Parathyroid adenoma (tissue), 2 donors: ENCODE measurements at regions not wholly inside any gene's neighbourhood (a gene's known extent, or its start where the extent isn't known, plus 50 kb on each side); places are given as distances from the start of the nearest gene placed in this dataset.
"Not testable (repeated sequence)": the region's sequence is repeated elsewhere in the genome, so short reads cannot be mapped to it uniquely, and the experiment has no call there.

Experiments used
- H2AFZ ChIP-seq: fragments of 300-600 bp; sonication (generic); one replicate; pipeline ENCODE4 v1.7.0; 2017; ENCODE audit warnings: antibody characterized with exemption, mild to moderate bottlenecking
- H3K27ac ChIP-seq: fragments of 300-600 bp; sonication (generic); one replicate; pipeline ENCODE4 v1.7.0; 2017
- H3K27me3 ChIP-seq: fragments of 300-600 bp; sonication (generic); one replicate; pipeline ENCODE4 v1.7.0; 2017; ENCODE audit warnings: low read length; ENCODE audit not compliant: control insufficient read depth, insufficient read depth
- H3K36me3 ChIP-seq: fragments of 300-600 bp; sonication (generic); one replicate; pipeline ENCODE4 v1.7.0; 2017; ENCODE audit warnings: low read length; ENCODE audit not compliant: control insufficient read depth, insufficient read depth
- H3K4me1 ChIP-seq: fragments of 300-600 bp; sonication (generic); one replicate; pipeline ENCODE4 v1.7.0; 2017; ENCODE audit warnings: control low read depth
- H3K4me2 ChIP-seq: fragments of 300-600 bp; sonication (generic); one replicate; pipeline ENCODE4 v1.7.0; 2017; ENCODE audit warnings: low read length
- H3K4me3 ChIP-seq: fragments of 300-600 bp; sonication (generic); one replicate; pipeline ENCODE4 v1.7.0; 2017; ENCODE audit warnings: low read depth, low read length
- H3K79me2 ChIP-seq: fragments of 300-600 bp; sonication (generic); one replicate; pipeline ENCODE4 v1.7.0; 2017; ENCODE audit warnings: control low read depth
- H3K9ac ChIP-seq: fragments of 300-600 bp; sonication (generic); one replicate; pipeline ENCODE4 v1.7.0; 2017; ENCODE audit warnings: mild to moderate bottlenecking
- H3K9me3 ChIP-seq: fragments of 300-600 bp; sonication (generic); one replicate; pipeline ENCODE4 v1.7.0; 2017; ENCODE audit warnings: low read length; ENCODE audit not compliant: control insufficient read depth
- CTCF ChIP-seq: fragments of 300-600 bp; sonication (generic); IDR thresholded peaks from one replicate; pipeline ENCODE4 v1.7.0; 2017; ENCODE audit warnings: antibody characterized with exemption, mild to moderate bottlenecking
- donor health status: primary hyperparathyroidism.

GRCh38 chr4:127506283-127506682 is 126.5 kb upstream of the INTU start:
- no peak for TF ChIP-seq CTCF
- no peaks in the 10 kb centered on the region for H3K4me1 ChIP-seq

GRCh38 chr4:127509155-127509554 is 123.6 kb upstream of the INTU start:
- Histone ChIP-seq H3K27me3 (no peaks in the 10 kb centered on the region), H2AFZ (no peak overlapping the region), H3K27ac (no peak overlapping the region), H3K36me3 (no peaks in the 10 kb centered on the region), H3K9ac (no peak overlapping the region), H3K4me1 (no peaks in the 10 kb centered on the region), H3K9me3 (no peaks in the 10 kb centered on the region), H3K4me3 (no peak overlapping the region), H3K79me2 (no peaks in the 10 kb centered on the region), H3K4me2 (no peak overlapping the region)
- no peak for TF ChIP-seq CTCF

More at GRCh38 chr4:127506283-127506682, 126.5 kb upstream of the INTU start:
- H2AFZ ChIP-seq: no peak overlapping the region
- H3K36me3 ChIP-seq: no peaks in the 10 kb centered on the region
- no peaks in the 10 kb centered on the region for H3K79me2 ChIP-seq
- no peaks in the 10 kb centered on the region for H3K9me3 ChIP-seq
- no peak overlapping the region for H3K9ac ChIP-seq
- no peak overlapping the region for H3K4me2 ChIP-seq
- no peaks in the 10 kb centered on the region for H3K27me3 ChIP-seq
- H3K27ac ChIP-seq: no peak overlapping the region
- H3K4me3 ChIP-seq: no peak overlapping the region

- H3K4me1 ChIP-seq: not testable (repeated sequence)
Observed at GRCh38 chr4:127512672-127513071, 120.1 kb upstream of the INTU start.

GRCh38 chr4:127515259-127515658 is 117.5 kb upstream of the INTU start:
- not testable (repeated sequence) for H3K36me3 ChIP-seq, H3K27me3 ChIP-seq, H3K4me3 ChIP-seq, H3K9ac ChIP-seq, H3K4me2 ChIP-seq, H3K4me1 ChIP-seq, H3K79me2 ChIP-seq, H3K27ac ChIP-seq, H3K9me3 ChIP-seq, H2AFZ ChIP-seq

More at GRCh38 chr4:127512672-127513071, 120.1 kb upstream of the INTU start:
- H3K79me2 ChIP-seq, H2AFZ ChIP-seq, H3K36me3 ChIP-seq, H3K4me3 ChIP-seq, H3K9ac ChIP-seq, H3K27me3 ChIP-seq, H3K9me3 ChIP-seq, H3K4me2 ChIP-seq, H3K27ac ChIP-seq: not testable (repeated sequence)

- TF ChIP-seq CTCF: no peak
- Histone ChIP-seq H3K4me3 (no peak overlapping the region), H2AFZ (no peak overlapping the region), H3K36me3 (no peaks in the 10 kb centered on the region), H3K27ac (no peak overlapping the region), H3K4me1 (no peaks in the 10 kb centered on the region), H3K4me2 (no peak overlapping the region), H3K79me2 (no peaks in the 10 kb centered on the region), H3K9ac (no peak overlapping the region), H3K27me3 (no peaks in the 10 kb centered on the region), H3K9me3 (no peaks in the 10 kb centered on the region)
Observed at GRCh38 chr4:127518046-127518445, 114.7 kb upstream of the INTU start.

- no peak overlapping the region for H3K27ac ChIP-seq
- H3K36me3 ChIP-seq: no peaks in the 10 kb centered on the region
- no peaks in the 10 kb centered on the region for H3K27me3 ChIP-seq
- H3K9ac ChIP-seq: no peak overlapping the region
- H3K4me3 ChIP-seq: no peak overlapping the region
- no peak overlapping the region for H3K4me2 ChIP-seq
- no peaks in the 10 kb centered on the region for H3K9me3 ChIP-seq
- no peak for TF ChIP-seq CTCF
- no peak overlapping the region for H2AFZ ChIP-seq
- H3K79me2 ChIP-seq: no peaks in the 10 kb centered on the region
- H3K4me1 ChIP-seq: no peaks in the 10 kb centered on the region
Observed at GRCh38 chr4:127521463-127521862, 111.3 kb upstream of the INTU start.
